ENCODE measurements at regions not wholly inside any gene's neighbourhood (a gene's known extent, or its start where the extent isn't known, plus 50 kb on each side); places are given as distances from the start of the nearest gene placed in this dataset.

- ATAC-seq (ENCODE audit: low read depth) (no peak), DNase-seq (no peak)
- Histone ChIP-seq H3K79me2 (ENCODE audit: control insufficient read depth, insufficient read depth, low read length) (no peaks in the 10 kb centered on the region), H3K4me1 (ENCODE audit: control insufficient read depth in 2 of 2, insufficient read depth in 2 of 2, low read length in 2 of 2) (no peaks in the 10 kb centered on the region), H3K27me3 (replicated peaks in 1 of 4; ENCODE audit: control extremely low read depth in 1 of 4, control insufficient read depth in 3 of 4, insufficient read depth in 4 of 4, low read length in 3 of 4) (no peaks in the 10 kb centered on the region), H2AFZ (ENCODE audit: insufficient read depth, low read depth, low read length, poor library complexity, severe bottlenecking) (no peak overlapping the region), H3K4me2 (replicated peaks; ENCODE audit: low read depth, low read length, poor library complexity, severe bottlenecking) (no peak overlapping the region), H3K9me3 (ENCODE audit: control extremely low read depth in 1 of 3, control insufficient read depth in 2 of 3, insufficient read depth in 1 of 3, low read length in 2 of 3) (no peaks in the 10 kb centered on the region), H3K4me3 (ENCODE audit: control extremely low read depth in 1 of 5, extremely low read depth in 1 of 5, insufficient read depth in 1 of 5, low read depth in 2 of 5, low read length in 4 of 5) (no peak overlapping the region), H3K27ac (ENCODE audit: low read length in 2 of 2) (no peak overlapping the region), H4K20me1 (ENCODE audit: control insufficient read depth, insufficient read depth, low read length, poor library complexity, severe bottlenecking) (no peaks in the 10 kb centered on the region), H3K36me3 (replicated peaks in 1 of 2; ENCODE audit: control extremely low read depth in 1 of 2, control insufficient read depth in 1 of 2, extremely low read depth in 1 of 2, insufficient read depth in 2 of 2, low read length in 1 of 2) (no peaks in the 10 kb centered on the region), H3K9ac (ENCODE audit: low read length) (no peak overlapping the region)
- peaks cover 4% of the 10 kb centered on the region for H3K27me3 Mint-ChIP-seq
- no CpG with 5 or more reads among the region's 2 CpGs for WGBS (ENCODE audit: insufficient coverage)
- TF ChIP-seq EZH2 (IDR thresholded peaks at IDR 0.05; ENCODE audit: borderline replicate concordance, insufficient read depth, low read depth, low read length, poor library complexity, severe bottlenecking): no peak
- TF ChIP-seq, protein P1, sequence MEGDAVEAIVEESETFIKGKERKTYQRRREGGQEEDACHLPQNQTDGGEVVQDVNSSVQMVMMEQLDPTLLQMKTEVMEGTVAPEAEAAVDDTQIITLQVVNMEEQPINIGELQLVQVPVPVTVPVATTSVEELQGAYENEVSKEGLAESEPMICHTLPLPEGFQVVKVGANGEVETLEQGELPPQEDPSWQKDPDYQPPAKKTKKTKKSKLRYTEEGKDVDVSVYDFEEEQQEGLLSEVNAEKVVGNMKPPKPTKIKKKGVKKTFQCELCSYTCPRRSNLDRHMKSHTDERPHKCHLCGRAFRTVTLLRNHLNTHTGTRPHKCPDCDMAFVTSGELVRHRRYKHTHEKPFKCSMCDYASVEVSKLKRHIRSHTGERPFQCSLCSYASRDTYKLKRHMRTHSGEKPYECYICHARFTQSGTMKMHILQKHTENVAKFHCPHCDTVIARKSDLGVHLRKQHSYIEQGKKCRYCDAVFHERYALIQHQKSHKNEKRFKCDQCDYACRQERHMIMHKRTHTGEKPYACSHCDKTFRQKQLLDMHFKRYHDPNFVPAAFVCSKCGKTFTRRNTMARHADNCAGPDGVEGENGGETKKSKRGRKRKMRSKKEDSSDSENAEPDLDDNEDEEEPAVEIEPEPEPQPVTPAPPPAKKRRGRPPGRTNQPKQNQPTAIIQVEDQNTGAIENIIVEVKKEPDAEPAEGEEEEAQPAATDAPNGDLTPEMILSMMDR (IDR thresholded peaks at IDR 0.05): no peak
- POLR2A ChIA-PET: no interaction called here
- H3K27ac Mint-ChIP-seq: no peak overlapping the region
- no peak overlapping the region for H3K4me3 Mint-ChIP-seq
- intact Hi-C loops (cut with micrococcal nuclease): no loop called here
- H3K4me1 Mint-ChIP-seq: no peaks in the 10 kb centered on the region
- no peaks in the 10 kb centered on the region for H3K9me3 Mint-ChIP-seq (ENCODE audit: insufficient read depth)
- CTCF ChIA-PET: no interaction called here
Measured at GRCh38 chr9:21634951-21635350, 152.8 kb upstream of the IFNE start.

DNA sequence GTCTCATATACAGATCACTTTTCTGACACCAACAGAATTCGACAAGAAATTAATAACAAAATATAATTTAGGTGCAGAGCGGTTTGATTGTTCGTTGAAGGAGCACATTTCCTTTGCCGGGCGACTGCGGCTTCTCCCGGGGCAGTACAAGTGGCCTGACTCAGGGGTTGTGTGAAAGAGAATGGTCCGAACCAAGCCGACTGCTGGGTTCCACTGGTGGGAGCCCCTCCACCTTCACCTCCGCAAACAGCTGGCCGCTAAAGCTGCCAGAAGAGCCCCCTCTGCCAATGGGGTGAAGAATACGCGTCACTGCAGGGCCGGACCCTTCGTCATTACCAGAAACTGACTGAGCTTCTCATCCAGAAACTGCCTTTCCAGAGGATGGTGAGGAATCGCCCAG lies 156.0 kb upstream of the IFNE start:
- H3K4me1 Mint-ChIP-seq: no peaks in the 10 kb centered on the region
- no peak overlapping the region for H2AFZ ChIP-seq (ENCODE audit: insufficient read depth, low read depth, low read length, poor library complexity, severe bottlenecking)
- H3K27me3 ChIP-seq (replicated peaks in 1 of 4; ENCODE audit: control extremely low read depth in 1 of 4, control insufficient read depth in 3 of 4, insufficient read depth in 4 of 4, low read length in 3 of 4): no peaks in the 10 kb centered on the region
- no peaks in the 10 kb centered on the region for H3K4me1 ChIP-seq (ENCODE audit: control insufficient read depth in 2 of 2, insufficient read depth in 2 of 2, low read length in 2 of 2)
- ChIA-PET CTCF (no interaction called here), POLR2A (no interaction called here)
- no peaks in the 10 kb centered on the region for H3K27me3 Mint-ChIP-seq
- no peak overlapping the region for H3K4me3 Mint-ChIP-seq
- H3K9me3 Mint-ChIP-seq (ENCODE audit: insufficient read depth): no peaks in the 10 kb centered on the region
- H3K9me3 ChIP-seq (ENCODE audit: control extremely low read depth in 1 of 3, control insufficient read depth in 2 of 3, insufficient read depth in 1 of 3, low read length in 2 of 3): no peaks in the 10 kb centered on the region
- H3K79me2 ChIP-seq (ENCODE audit: control insufficient read depth, insufficient read depth, low read length): no peaks in the 10 kb centered on the region
- H3K9ac ChIP-seq (ENCODE audit: low read length): no peak overlapping the region
- ATAC-seq (ENCODE audit: low read depth) (no peak), DNase-seq (no peak)
- H3K27ac Mint-ChIP-seq: no peak overlapping the region
- H4K20me1 ChIP-seq (ENCODE audit: control insufficient read depth, insufficient read depth, low read length, poor library complexity, severe bottlenecking): no peaks in the 10 kb centered on the region
- H3K36me3 ChIP-seq (replicated peaks in 1 of 2; ENCODE audit: control extremely low read depth in 1 of 2, control insufficient read depth in 1 of 2, extremely low read depth in 1 of 2, insufficient read depth in 2 of 2, low read length in 1 of 2): no peaks in the 10 kb centered on the region
- H3K27ac ChIP-seq (ENCODE audit: low read length in 2 of 2): no peak overlapping the region
- H3K4me2 ChIP-seq (replicated peaks; ENCODE audit: low read depth, low read length, poor library complexity, severe bottlenecking): no peak overlapping the region
- no peak overlapping the region for H3K4me3 ChIP-seq (ENCODE audit: control extremely low read depth in 1 of 5, extremely low read depth in 1 of 5, insufficient read depth in 1 of 5, low read depth in 2 of 5, low read length in 4 of 5)
- WGBS (ENCODE audit: insufficient coverage): 96% methylated on average over 15 of the region's 16 CpGs
- TF ChIP-seq, protein P1 (IDR thresholded peaks at IDR 0.05): no peak
- no peak for TF ChIP-seq EZH2 (IDR thresholded peaks at IDR 0.05; ENCODE audit: borderline replicate concordance, insufficient read depth, low read depth, low read length, poor library complexity, severe bottlenecking)
- intact Hi-C loops (cut with micrococcal nuclease): no loop called here
